ENCODE measurements at regions not wholly inside any gene's neighbourhood (a gene's known extent, or its start where the extent isn't known, plus 50 kb on each side); places are given as distances from the start of the nearest gene placed in this dataset.

- H3K4me3 ChIP-seq: no peak overlapping the region
- DNase-seq (ENCODE audit: low spot score) (no peak), ATAC-seq (no peak)
- H3K79me2 ChIP-seq (replicated peaks; ENCODE audit: insufficient read depth): no peaks in the 10 kb centered on the region
- no peaks in the 10 kb centered on the region for H3K36me3 ChIP-seq (ENCODE audit: insufficient read depth)
- H3K4me3 Mint-ChIP-seq: no peak overlapping the region
- no peaks in the 10 kb centered on the region for H3K9me2 ChIP-seq (ENCODE audit: insufficient read depth)
- no peaks in the 10 kb centered on the region for H3F3A ChIP-seq (replicated peaks; ENCODE audit: low read depth)
- peak overlapping the region; percentile 34; the same call in 1 of the 2 replicates for H2AFZ ChIP-seq
- TF ChIP-seq NANOG (IDR thresholded peaks at IDR 0.05; ENCODE audit: borderline replicate concordance) (no peak), ETS1 (IDR thresholded peaks at IDR 0.05) (no peak), ZNF462 (CRISPR knock-in tag; IDR thresholded peaks at IDR 0.05) (no peak), EZH2 (IDR thresholded peaks at IDR 0.05; ENCODE audit: low read depth, unreplicated experiment) (no peak), CTCF (conservative IDR thresholded peaks at IDR 0.05; ENCODE audit: low read depth in 2 of 2) (no peak), ZNF331 (CRISPR knock-in tag; IDR thresholded peaks at IDR 0.05; ENCODE audit: low read depth) (no peak), ZNF114 (CRISPR knock-in tag; IDR thresholded peaks at IDR 0.05) (no peak), EZH2phosphoT487 (IDR thresholded peaks at IDR 0.05; ENCODE audit: unreplicated experiment) (no peak), REST (IDR thresholded peaks at IDR 0.05; ENCODE audit: unreplicated experiment) (no peak), JUNB (IDR thresholded peaks at IDR 0.05; ENCODE audit: unreplicated experiment) (no peak), CREB1 (CRISPR knock-in tag; IDR thresholded peaks at IDR 0.05; ENCODE audit: low read depth) (no peak), POLR2AphosphoS5 (IDR thresholded peaks at IDR 0.05; ENCODE audit: low read depth) (no peak), STAT1 (IDR thresholded peaks at IDR 0.05; ENCODE audit: unreplicated experiment) (no peak)
- H4K20me1 ChIP-seq (replicated peaks; ENCODE audit: insufficient read depth): no peaks in the 10 kb centered on the region
- H3K4me1 ChIP-seq (ENCODE audit: insufficient read depth): no peaks in the 10 kb centered on the region
- no peak overlapping the region for H3K27ac ChIP-seq (ENCODE audit: low read depth)
- no peak overlapping the region for H3K4me2 ChIP-seq
- peaks cover 21% of the 10 kb centered on the region for H3K9me3 Mint-ChIP-seq
- peaks cover 13% of the 10 kb centered on the region for H3K27me3 Mint-ChIP-seq (ENCODE audit: insufficient read depth, low read depth, poor library complexity)
- H3K36me3 Mint-ChIP-seq (ENCODE audit: low read depth): peaks cover 12% of the 10 kb centered on the region
- no peaks in the 10 kb centered on the region for H3K27me3 ChIP-seq (ENCODE audit: insufficient read depth)
- H3K27ac Mint-ChIP-seq: no peak overlapping the region
- H3K4me1 Mint-ChIP-seq: peaks cover 2% of the 10 kb centered on the region
Observed at GRCh38 chr12:14272956-14273912, 92.2 kb upstream of the ATF7IP start.

Measured in GM23338 (cell line).